Activated naive CD4-positive, alpha-beta T cell treated with anti-CD3 and anti-CD28 coated beads, Interleukin-2, amount 10 ng/mL, durations not matched to agents 7 days and 5 days (primary cell): ENCODE measurements at regions not wholly inside any gene's neighbourhood (a gene's known extent, or its start where the extent isn't known, plus 50 kb on each side); places are given as distances from the start of the nearest gene placed in this dataset.
"Not testable (repeated sequence)": the region's sequence is repeated elsewhere in the genome, so short reads cannot be mapped to it uniquely, and the experiment has no call there.

ENCODE experiments used
- CTCF ChIA-PET: fragments of 350-600 bp; sonication (Branson Sonifier 250); formaldehyde crosslinking; loops from one replicate; lab custom pipeline; 2021; ENCODE audit warnings: antibody characterized with exemption; lab: Charles Lee
- DNase-seq: peaks from one replicate; pipeline ENCODE4 v3.0.0-alpha.2; 2020
- H3K27ac Mint-ChIP-seq: one replicate; pipeline ENCODE4 v1.8.0; 2021; ENCODE audit warnings: mild to moderate bottlenecking, moderate library complexity, mixed read lengths
- H3K27me3 Mint-ChIP-seq: one replicate; pipeline ENCODE4 v1.8.0; 2021; ENCODE audit warnings: mild to moderate bottlenecking, mixed read lengths
- H3K36me3 Mint-ChIP-seq: one replicate; pipeline ENCODE4 v1.8.0; 2021; ENCODE audit warnings: mixed read lengths
- H3K4me1 Mint-ChIP-seq: one replicate; pipeline ENCODE4 v1.8.0; 2021; ENCODE audit warnings: mixed read lengths
- H3K4me3 Mint-ChIP-seq: one replicate; pipeline ENCODE4 v1.8.0; 2021; ENCODE audit warnings: mild to moderate bottlenecking, moderate library complexity, mixed read lengths
- H3K9me3 Mint-ChIP-seq: one replicate; pipeline ENCODE4 v1.8.0; 2021; ENCODE audit warnings: mixed read lengths

DNA sequence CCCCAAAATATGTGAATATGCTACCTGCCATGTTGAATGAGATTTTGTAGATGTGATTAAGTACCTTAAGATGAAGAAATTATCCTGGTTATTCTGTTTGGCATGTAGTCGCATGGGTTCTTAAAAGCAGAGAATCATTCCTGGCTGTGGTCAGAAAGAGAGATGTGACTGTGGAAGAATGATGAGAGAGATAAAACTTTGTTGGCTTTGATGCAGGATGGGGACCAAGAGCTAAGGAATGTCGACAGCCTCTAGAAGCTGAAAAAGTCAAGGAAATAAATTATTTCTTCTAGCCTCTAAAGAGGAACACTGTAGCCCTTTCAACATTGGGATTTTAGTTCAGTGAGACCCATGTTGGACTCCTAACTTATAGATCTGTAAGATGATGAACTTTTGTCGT lies 584.0 kb downstream of the PRIM2 start:
- H3K27me3 Mint-ChIP-seq, CTCF ChIA-PET, H3K4me3 Mint-ChIP-seq, H3K36me3 Mint-ChIP-seq, H3K9me3 Mint-ChIP-seq, DNase-seq, H3K4me1 Mint-ChIP-seq, H3K27ac Mint-ChIP-seq: not testable (repeated sequence)

DNA sequence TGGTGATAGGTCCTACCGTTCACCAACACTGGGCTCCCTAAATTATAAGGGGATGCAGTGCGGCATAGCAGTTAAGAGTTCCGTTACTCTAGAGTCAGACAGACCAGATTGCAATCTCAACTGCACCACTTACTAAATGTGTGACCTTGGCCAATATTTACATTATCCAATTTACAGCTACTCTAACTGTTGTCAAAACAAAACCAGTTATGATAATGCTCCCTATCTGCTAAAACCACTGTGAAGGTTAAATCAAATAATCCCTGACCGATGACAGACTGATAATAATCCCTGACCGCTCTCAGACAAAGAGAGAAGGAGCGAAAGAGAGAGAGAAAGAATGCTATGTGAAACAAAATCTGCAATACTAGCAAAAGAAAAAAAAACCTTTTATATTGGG lies 586.9 kb downstream of the PRIM2 start:
- CTCF ChIA-PET, H3K4me3 Mint-ChIP-seq, H3K9me3 Mint-ChIP-seq, DNase-seq, H3K36me3 Mint-ChIP-seq, H3K27ac Mint-ChIP-seq, H3K27me3 Mint-ChIP-seq, H3K4me1 Mint-ChIP-seq: not testable (repeated sequence)

DNA sequence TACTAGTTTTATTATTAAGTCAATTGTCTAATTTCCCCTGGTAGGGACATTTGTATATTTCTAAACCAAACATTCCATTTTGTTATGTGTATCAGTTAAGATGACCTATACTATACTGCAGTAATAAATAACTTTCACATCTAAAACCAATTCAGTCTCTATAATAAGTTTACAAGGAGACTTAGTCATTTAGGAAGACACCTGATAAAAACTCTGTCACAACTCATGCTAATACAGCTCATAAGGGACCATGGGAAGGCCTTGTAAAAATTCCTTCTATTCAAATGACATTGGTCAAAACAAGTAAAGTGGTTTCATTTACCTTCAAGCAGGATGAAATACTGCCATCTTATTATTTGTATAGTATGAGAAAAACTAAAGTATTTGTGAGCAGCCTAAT lies 597.9 kb downstream of the PRIM2 start:
- CTCF ChIA-PET, H3K4me3 Mint-ChIP-seq, DNase-seq, H3K4me1 Mint-ChIP-seq, H3K27ac Mint-ChIP-seq, H3K36me3 Mint-ChIP-seq, H3K27me3 Mint-ChIP-seq, H3K9me3 Mint-ChIP-seq: not testable (repeated sequence)

GRCh38 chr6:57942966-57943365 lies 625.5 kb downstream of the PRIM2 start:
- H3K4me1 Mint-ChIP-seq, CTCF ChIA-PET, DNase-seq, H3K9me3 Mint-ChIP-seq, H3K4me3 Mint-ChIP-seq, H3K27me3 Mint-ChIP-seq, H3K36me3 Mint-ChIP-seq, H3K27ac Mint-ChIP-seq: not testable (repeated sequence)

DNA sequence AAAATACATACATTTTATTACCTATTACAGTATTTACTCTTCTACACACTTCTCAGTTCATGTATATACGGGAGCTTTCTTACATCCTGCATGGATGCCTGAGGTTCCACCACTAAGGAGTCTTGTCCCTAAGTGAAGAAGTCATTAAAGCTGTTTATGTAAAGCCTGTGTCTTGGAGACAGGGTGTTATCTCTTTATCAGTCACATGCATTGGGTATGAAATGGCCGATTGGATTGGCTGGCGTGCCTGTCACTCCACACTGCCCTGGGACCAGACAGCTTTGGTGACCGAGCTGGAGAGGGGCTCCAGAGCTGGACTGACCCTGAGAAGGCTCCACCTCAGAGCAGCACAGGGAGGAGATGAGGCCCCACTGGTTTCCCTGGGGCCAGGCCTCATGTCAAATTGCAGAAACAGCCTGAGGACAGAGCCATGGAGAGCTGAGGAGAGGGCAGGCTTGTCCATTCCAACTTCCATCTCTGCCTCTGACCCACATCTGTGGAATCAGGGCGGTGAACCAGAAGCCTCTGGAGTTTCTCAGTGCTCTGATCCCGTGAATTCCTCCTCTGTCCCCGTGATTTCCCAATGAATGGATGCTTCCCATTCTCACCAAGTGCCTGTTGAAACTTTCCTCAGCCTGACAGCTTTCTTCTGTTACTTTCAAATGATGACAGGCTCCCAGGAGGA lies 628.8 kb downstream of the PRIM2 start:
- peaks cover 17% of the 10 kb centered on the region for H3K36me3 Mint-ChIP-seq
- H3K4me1 Mint-ChIP-seq, H3K27ac Mint-ChIP-seq, H3K4me3 Mint-ChIP-seq, H3K9me3 Mint-ChIP-seq, DNase-seq, CTCF ChIA-PET, H3K27me3 Mint-ChIP-seq: not testable (repeated sequence)

DNA sequence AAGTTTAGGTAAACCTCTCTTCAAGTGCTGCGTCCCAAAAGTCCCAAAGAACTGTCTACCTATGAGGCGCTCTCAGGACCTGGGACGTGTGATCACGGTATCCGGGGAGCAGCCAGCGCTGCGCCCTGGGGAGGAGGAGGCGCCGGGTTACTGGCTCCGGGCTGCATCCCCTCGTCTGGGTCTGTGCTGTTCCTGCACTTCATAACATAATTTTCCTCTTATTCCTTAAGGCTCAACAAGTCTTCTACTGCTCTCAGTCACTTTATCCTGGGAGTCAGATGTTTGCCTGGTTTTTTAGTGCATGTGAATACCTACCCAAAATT lies 629.3 kb downstream of the PRIM2 start:
- peaks cover 17% of the 10 kb centered on the region for H3K36me3 Mint-ChIP-seq
- CTCF ChIA-PET, H3K4me1 Mint-ChIP-seq, H3K4me3 Mint-ChIP-seq, H3K9me3 Mint-ChIP-seq, H3K27ac Mint-ChIP-seq, H3K27me3 Mint-ChIP-seq, DNase-seq: not testable (repeated sequence)

- H3K9me3 Mint-ChIP-seq, DNase-seq, H3K27ac Mint-ChIP-seq, H3K27me3 Mint-ChIP-seq, H3K4me3 Mint-ChIP-seq, H3K4me1 Mint-ChIP-seq, CTCF ChIA-PET: not testable (repeated sequence)
- H3K36me3 Mint-ChIP-seq = peaks cover 17% of the 10 kb centered on the region
These were observed 631.1 kb downstream of the PRIM2 start for GRCh38 chr6:57948481-57948880.

DNA sequence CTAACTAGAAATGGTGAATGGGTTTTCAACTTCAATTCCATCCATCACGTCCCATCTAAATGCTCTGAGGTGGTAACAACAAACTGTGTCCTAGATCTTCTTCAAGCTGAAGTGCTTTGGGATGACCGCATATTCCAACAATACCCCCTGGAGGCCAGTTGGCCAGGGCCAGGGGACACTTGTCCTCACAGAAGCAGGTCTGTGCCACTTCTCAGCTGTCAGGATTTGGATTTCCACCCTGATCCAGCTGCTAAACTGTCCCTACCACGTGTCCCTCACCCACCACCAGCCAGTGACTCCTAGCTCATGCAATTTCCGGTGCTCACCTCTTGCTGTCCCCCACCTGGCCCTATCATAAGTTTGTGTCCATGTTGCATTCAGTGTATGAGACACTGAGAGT lies 633.0 kb downstream of the PRIM2 start:
- H3K9me3 Mint-ChIP-seq, H3K4me3 Mint-ChIP-seq, H3K27ac Mint-ChIP-seq, H3K27me3 Mint-ChIP-seq, DNase-seq, H3K4me1 Mint-ChIP-seq, CTCF ChIA-PET: not testable (repeated sequence)
- H3K36me3 Mint-ChIP-seq = peaks cover 20% of the 10 kb centered on the region

- H3K36me3 Mint-ChIP-seq, H3K27me3 Mint-ChIP-seq, H3K27ac Mint-ChIP-seq, H3K4me3 Mint-ChIP-seq, CTCF ChIA-PET, H3K4me1 Mint-ChIP-seq, DNase-seq, H3K9me3 Mint-ChIP-seq: not testable (repeated sequence)
These were observed 649.3 kb downstream of the PRIM2 start for GRCh38 chr6:57966757-57967156.

DNA sequence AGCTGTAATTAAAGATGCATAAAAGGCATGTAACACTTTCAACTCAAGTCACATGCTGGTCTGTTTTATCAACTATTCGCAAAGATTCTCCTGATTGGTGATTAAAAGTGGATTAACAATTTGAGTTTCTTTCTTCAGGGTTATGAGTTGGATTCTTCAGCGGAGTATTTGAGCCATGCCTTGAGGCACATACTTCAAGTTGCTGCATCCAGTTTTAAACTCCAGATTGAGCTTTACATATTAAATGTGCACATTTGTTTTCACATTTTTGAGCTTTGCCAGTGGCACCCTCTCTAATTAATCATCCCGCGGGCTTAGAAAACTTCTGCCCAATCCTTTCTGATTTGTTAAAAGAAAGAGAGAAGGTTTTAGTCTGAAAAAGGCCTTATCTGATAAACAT lies 654.5 kb downstream of the PRIM2 start:
- H3K27me3 Mint-ChIP-seq, H3K4me1 Mint-ChIP-seq, H3K27ac Mint-ChIP-seq, CTCF ChIA-PET, H3K4me3 Mint-ChIP-seq, H3K36me3 Mint-ChIP-seq, H3K9me3 Mint-ChIP-seq, DNase-seq: not testable (repeated sequence)

GRCh38 chr6:57974653-57975052 lies 657.2 kb downstream of the PRIM2 start:
- H3K4me3 Mint-ChIP-seq = no peak overlapping the region
- H3K4me1 Mint-ChIP-seq = no peaks in the 10 kb centered on the region

GRCh38 chr6:57975127-57975526 lies 657.7 kb downstream of the PRIM2 start:
- not testable (repeated sequence) for H3K4me3 Mint-ChIP-seq

More at GRCh38 chr6:57974653-57975052, 657.2 kb downstream of the PRIM2 start:
- CTCF ChIA-PET = no interaction called here
- Mint-ChIP-seq H3K9me3 (no peaks in the 10 kb centered on the region), H3K27ac (no peak overlapping the region), H3K36me3 (no peaks in the 10 kb centered on the region), H3K27me3 (peaks cover 3% of the 10 kb centered on the region)
- no peak for DNase-seq

DNA sequence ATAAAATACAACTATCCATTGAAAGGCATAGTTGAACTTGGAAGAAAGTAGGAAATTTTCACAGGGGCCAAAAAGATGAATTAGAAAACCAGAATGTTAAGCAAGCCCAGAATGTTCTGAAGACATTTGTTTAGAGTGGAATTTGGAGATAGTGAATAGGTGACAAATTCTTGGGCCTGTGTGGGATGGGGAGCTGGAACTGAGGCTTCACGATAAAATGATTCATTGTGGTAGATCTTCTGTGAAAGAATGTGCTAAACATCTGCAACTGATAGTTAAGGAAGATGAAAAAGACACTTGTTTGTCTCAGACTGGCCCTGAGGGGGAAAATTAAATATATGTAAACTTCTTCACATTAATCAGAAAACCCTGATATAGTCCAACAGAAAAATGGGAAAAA lies 658.9 kb downstream of the PRIM2 start:
- H3K4me1 Mint-ChIP-seq, CTCF ChIA-PET, DNase-seq, H3K36me3 Mint-ChIP-seq, H3K27ac Mint-ChIP-seq, H3K4me3 Mint-ChIP-seq, H3K9me3 Mint-ChIP-seq, H3K27me3 Mint-ChIP-seq: not testable (repeated sequence)

More at GRCh38 chr6:57975127-57975526, 657.7 kb downstream of the PRIM2 start:
- CTCF ChIA-PET, H3K27ac Mint-ChIP-seq, DNase-seq, H3K27me3 Mint-ChIP-seq, H3K9me3 Mint-ChIP-seq, H3K36me3 Mint-ChIP-seq, H3K4me1 Mint-ChIP-seq: not testable (repeated sequence)

DNA sequence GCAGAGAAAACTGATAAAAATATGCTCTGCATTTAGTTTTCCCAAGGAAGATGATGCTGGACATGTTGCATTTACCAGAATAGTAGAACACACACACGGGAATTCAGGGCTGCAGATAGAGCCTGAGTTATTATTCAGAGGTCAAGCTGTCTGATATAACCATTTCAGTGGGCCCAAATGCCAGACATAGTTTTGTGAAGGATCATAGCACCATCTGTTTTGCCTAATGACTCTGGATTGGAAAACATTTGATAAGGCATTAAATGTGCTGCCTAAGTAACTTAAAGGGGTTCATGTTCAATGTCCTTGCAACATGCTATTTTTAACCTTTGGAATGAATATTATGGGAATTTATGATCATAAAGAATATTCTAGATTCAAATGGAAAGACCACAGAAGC lies 666.2 kb downstream of the PRIM2 start:
- H3K36me3 Mint-ChIP-seq, CTCF ChIA-PET, H3K4me1 Mint-ChIP-seq, H3K9me3 Mint-ChIP-seq, H3K27me3 Mint-ChIP-seq, H3K4me3 Mint-ChIP-seq, DNase-seq, H3K27ac Mint-ChIP-seq: not testable (repeated sequence)

- H3K36me3 Mint-ChIP-seq, H3K9me3 Mint-ChIP-seq, H3K27me3 Mint-ChIP-seq, CTCF ChIA-PET, H3K4me1 Mint-ChIP-seq, DNase-seq, H3K4me3 Mint-ChIP-seq, H3K27ac Mint-ChIP-seq: not testable (repeated sequence)
These were observed 667.1 kb downstream of the PRIM2 start for GRCh38 chr6:57984575-57984974.

- H3K4me1 Mint-ChIP-seq, H3K4me3 Mint-ChIP-seq, H3K9me3 Mint-ChIP-seq, H3K27me3 Mint-ChIP-seq, H3K27ac Mint-ChIP-seq, H3K36me3 Mint-ChIP-seq, DNase-seq, CTCF ChIA-PET: not testable (repeated sequence)
These were observed 668.3 kb downstream of the PRIM2 start for GRCh38 chr6:57985734-57986133.
